SHP77 treated with DMSO at 0.1 percent for 48 hours (cell line): ENCODE measurements at regions not wholly inside any gene's neighbourhood (a gene's known extent, or its start where the extent isn't known, plus 50 kb on each side); places are given as distances from the start of the nearest gene placed in this dataset.
"Not testable (repeated sequence)": the region's sequence is repeated elsewhere in the genome, so short reads cannot be mapped to it uniquely, and the experiment has no call there.

Experiments used
- DNase-seq: peaks from one replicate; lab custom pipeline; 2025; lab: John Stamatoyannopoulos, UW

DNA sequence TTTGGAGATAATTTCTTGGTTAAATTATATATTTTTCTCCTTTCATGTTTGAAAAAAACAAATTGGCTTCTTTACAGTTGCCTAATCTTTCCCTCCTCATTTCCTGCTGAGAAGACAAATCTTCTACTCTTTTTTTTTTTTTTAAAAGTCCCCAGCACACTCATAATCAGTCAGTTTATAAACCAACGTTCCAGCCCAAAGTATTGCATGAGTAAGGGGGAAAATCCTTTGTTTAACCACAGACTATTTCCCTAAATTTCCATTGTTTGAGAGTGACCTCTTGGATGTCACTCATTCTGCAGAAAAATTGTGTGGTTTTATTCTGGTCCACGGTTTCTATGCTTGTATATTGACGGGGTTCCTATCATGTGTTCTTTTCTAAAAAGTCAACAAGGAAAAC lies 55.1 kb upstream of the TLR4 start:
- no peak for DNase-seq

- no peak for DNase-seq
Observed at GRCh38 chr9:117644932-117645636, 59.1 kb upstream of the TLR4 start.

GRCh38 chr9:117644133-117644931 lies 59.9 kb upstream of the TLR4 start:
- peak; percentile 42 for DNase-seq

DNA sequence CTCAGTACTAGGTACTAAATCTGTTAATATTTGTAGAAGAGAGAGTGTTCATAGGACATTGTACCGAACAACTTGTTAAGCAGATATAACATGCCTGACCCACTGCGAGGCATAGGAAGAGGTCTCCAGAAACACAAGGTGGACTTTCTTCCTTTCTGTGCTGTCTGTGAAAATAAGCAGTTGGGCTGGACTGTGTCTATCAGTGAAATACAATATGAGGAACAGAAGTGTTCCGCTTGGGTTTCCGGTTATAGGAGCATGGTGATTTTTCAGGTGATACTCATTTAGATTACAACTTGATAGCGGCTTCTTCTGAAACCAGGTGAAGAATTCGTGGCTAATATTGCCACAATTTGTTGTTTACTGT lies 60.9 kb upstream of the TLR4 start:
- peak; percentile 3 for DNase-seq

DNA sequence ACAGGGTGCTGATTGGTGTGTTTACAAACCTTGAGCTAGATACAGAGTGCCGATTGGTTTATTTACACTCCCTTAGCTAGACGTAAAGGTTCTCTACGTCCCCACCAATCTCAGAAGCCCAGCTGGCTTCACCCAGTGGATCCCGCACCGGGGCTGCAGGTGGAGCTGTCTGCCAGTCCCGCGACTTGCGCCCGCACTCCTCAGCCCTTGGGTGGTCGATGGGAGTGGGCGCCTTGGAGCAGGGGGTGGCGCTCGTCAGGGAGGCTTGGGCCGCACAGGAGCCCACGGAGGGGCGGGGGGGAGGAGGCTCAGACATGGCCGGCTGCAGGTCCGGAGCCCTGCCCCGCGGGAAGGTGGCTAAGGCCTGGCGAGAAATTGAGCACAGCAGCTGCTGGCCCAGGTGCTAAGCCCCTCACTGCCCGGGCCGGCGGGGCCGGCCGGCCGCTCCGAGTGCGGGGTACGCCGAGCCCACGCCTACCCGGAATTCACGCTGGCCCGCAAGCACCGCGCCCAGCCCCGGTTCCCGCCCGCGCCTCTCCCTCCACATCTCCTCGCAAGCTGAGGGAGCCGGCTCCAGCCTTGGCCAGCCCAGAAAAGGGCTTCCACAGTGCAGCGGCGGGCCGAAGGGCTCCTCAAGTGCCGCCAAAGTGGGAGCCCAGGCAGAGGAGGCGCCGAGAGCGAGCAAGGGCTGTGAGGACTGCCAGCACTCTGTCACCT lies 61.5 kb upstream of the TLR4 start:
- DNase-seq = not testable (repeated sequence)

DNA sequence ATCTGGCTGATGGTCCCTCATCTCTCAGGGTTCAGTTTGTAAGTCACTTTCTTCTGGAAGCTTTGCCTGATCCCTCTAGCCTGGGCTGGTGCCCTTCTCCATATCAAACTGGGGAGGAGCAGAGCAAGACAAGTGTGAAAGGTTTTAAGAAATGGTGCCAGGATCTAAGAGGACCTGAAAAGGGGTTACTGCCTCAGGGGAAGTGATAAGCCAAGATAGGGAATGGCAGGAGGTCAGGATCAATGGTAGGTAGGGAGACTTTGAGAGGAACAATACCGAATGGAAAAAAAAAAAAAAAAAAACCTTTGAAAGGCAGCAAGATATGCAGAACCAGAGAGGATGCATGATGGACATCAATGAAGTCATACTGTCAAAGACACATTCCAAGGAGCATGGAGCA lies 67.5 kb upstream of the TLR4 start:
- no peak for DNase-seq

DNA sequence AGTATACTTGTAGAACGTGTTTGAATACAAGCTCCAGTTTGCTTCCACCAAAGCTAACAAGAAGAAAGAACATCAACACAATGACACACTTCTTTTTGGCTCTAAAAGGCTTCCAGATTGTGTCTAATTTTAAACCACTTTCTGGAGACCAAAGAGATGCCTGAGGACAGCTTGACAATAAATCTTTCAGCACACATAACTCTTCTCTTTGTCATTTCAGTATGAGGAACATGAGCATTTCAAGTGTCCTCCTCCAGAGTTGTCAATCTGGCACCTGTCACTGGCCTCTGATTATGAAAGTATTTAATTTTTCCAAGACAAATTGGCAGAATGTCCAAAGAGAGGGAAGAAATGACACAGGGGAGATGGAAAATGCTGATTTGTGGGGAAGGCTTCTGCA lies 79.0 kb upstream of the TLR4 start:
- DNase-seq = no peak

DNA sequence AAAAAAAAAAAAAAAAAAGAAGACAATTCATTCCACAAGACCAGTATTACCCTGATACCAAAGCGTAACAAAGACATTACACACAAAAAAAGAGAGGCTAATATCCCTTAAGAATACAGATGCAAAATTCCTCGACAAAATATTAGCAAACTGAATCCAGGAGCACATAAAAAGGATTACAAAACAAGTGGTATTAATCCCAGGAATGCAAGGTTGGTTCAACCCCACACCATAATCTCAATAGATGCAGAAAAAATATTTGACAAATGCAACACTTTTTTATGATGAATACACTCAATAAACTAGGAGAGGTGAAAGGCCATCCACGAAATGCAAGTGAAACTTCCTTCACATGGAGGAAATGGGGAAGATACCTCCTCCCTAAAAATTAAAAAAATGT lies 80.1 kb upstream of the TLR4 start:
- no peak for DNase-seq

- no peak for DNase-seq
Observed at GRCh38 chr9:117622347-117622746, 81.9 kb upstream of the TLR4 start.

GRCh38 chr9:117616431-117616831 lies 87.8 kb upstream of the TLR4 start:
- DNase-seq = no peak

GRCh38 chr9:117612317-117612716 lies 91.9 kb upstream of the TLR4 start:
- no peak for DNase-seq

DNA sequence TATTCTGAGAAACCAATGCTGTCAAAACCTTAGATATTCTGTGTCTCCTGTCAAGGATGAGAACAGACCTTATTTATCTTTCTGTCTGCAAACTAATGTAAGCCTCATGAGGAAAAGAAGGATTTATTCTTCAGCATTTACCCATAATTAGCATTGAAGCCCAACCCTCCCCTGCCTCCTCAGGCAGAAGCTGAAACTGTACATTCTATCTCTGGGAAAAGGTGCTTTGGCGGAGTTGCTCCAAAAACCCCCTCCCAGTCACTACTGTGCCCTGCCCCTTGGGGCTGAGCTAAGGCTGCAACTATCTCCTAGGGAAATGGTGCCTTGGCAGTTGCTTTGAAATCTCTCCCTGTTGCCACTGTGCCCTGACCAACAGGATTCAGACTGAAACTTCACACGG lies 106.2 kb upstream of the TLR4 start:
- DNase-seq = no peak

- DNase-seq = peak; percentile 5
Observed at GRCh38 chr9:117596678-117597077, 107.5 kb upstream of the TLR4 start.

- no peak for DNase-seq
Observed at GRCh38 chr9:117595650-117596049, 108.6 kb upstream of the TLR4 start.

- DNase-seq = no peak
Observed at GRCh38 chr9:117587263-117587662, 116.9 kb upstream of the TLR4 start.

GRCh38 chr9:117574099-117574498 lies 130.1 kb upstream of the TLR4 start:
- DNase-seq = no peak

DNA sequence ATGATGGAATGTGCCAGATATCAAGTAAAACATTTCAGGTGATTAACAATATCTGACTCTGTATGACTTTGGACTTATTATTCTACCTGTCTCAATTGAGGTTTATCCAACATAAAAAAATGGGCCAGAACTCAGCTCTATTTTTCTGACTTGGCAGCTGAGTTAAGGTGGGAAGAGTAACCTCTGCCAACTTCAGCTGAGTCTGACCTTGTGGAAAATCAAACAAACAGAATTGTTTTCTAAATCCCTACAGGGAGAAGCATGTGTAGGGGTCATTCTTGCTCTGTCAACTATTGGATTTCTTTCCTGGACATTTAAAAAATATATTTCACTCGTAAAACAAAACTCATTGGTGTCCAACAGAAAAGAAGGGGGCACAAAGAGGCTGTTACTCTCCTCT lies 139.4 kb upstream of the TLR4 start:
- DNase-seq = no peak

DNA sequence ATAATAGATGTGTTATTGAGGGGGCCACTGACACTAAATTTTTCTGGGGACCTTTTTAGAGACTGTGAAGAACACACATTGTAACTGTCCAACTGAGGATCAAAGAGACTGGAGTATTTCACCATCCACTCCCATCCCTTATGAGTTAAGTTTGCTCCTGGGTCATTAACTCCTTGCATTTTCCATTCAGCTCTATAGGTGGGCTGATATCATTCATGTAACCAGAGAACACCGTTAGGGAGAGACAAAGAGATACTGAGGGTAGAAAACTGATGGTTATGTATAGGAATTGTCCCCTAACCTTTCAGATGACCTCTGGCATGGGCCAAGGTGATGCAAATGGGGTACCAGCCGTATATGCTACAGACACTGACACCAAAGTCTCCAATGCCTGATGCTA lies 142.4 kb upstream of the TLR4 start:
- DNase-seq = no peak

DNA sequence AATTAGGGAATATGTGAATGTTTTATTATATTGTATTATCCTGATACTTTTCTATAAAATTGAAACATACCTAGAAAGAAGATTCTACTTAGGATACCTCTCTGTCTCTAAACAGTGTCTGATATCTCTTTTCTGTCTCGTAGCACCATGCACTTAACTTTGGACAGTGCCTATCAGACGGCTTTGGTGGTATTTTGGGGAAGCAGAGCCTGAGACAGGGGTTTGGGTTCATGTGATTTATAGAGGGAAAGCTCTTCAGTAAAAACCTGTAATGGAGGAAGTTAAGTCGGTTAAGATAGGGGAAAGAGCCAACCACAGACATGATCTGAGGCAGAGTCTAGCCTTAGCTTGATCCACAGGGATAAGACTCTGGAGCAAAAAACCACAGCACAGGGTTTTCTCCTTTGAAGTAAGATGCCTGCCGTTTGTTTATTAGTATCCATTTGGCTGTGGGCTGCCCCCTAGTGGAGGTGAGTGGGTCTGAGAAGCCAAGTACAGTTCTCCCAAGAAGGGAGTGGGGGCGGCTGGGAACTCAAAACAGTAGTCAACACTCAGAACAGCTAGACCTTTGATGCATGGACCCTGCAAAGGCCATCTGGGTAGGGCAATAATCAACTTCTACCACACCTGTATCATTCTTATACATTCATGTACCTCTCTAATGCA lies 141.2 kb upstream of the ASTN2 start:
- DNase-seq = peak; percentile 30

- DNase-seq = no peak
Observed at GRCh38 chr9:117552811-117553210, 138.0 kb upstream of the ASTN2 start.

GRCh38 chr9:117551171-117551570 lies 136.3 kb upstream of the ASTN2 start:
- no peak for DNase-seq

GRCh38 chr9:117549444-117549843 lies 134.6 kb upstream of the ASTN2 start:
- no peak for DNase-seq

GRCh38 chr9:117548556-117548955 lies 133.7 kb upstream of the ASTN2 start:
- no peak for DNase-seq
